Spleen (tissue), 7 donors: ENCODE measurements at regions not wholly inside any gene's neighbourhood (a gene's known extent, or its start where the extent isn't known, plus 50 kb on each side); places are given as distances from the start of the nearest gene placed in this dataset.

Source experiments
- CTCF ChIP-seq, 11 experiments: fragments of 200-600 bp in 7 of 11; fragments of 450-650 bp in 4 of 11; sonication (generic) in 4 of 11; IDR thresholded peaks in 8 of 11; conservative IDR thresholded peaks in 3 of 11; 1 replicate in 7 of 11; 2 replicates in 4 of 11; pipeline versions ENCODE4 v1.4.0 to v1.8.0; 2016 to 2021; ENCODE audit warnings: antibody characterized with exemption in 11 of 11, inconsistent platforms in 4 of 11, mild to moderate bottlenecking in 1 of 11
- POLR2A ChIP-seq, 3 donors: fragments of 450-650 bp; IDR thresholded peaks; one replicate each; pipeline ENCODE4 v1.5.1; 2017; ENCODE audit warnings: antibody characterized with exemption in 3 of 3, mild to moderate bottlenecking in 1 of 3
- donor health status: DM: no; HTN: no; CAD: no; lungs with moderate emphysema.
- donor health status: DM: no; HTN: no; CAD: no.
- donor health status: DM: no; HTN: no; CAD: no.

GRCh38 chr13:112229992-112230872 is 145.9 kb upstream of the SPACA7 start:
- no peak for TF ChIP-seq CTCF (IDR thresholded peaks at IDR 0.05 in 8 of 11, conservative IDR thresholded peaks at IDR 0.05 in 3 of 11)
- TF ChIP-seq POLR2A (IDR thresholded peaks at IDR 0.05), result no peak
